IPS-NIHi11 (cell line): ENCODE measurements at regions not wholly inside any gene's neighbourhood (a gene's known extent, or its start where the extent isn't known, plus 50 kb on each side); places are given as distances from the start of the nearest gene placed in this dataset.
"Not testable (repeated sequence)": the region's sequence is repeated elsewhere in the genome, so short reads cannot be mapped to it uniquely, and the experiment has no call there.

ENCODE experiments used
- DNase-seq: peaks from one replicate; pipeline ENCODE4 v3.0.0; 2012; ENCODE audit warnings: mixed read lengths, low spot score

DNA sequence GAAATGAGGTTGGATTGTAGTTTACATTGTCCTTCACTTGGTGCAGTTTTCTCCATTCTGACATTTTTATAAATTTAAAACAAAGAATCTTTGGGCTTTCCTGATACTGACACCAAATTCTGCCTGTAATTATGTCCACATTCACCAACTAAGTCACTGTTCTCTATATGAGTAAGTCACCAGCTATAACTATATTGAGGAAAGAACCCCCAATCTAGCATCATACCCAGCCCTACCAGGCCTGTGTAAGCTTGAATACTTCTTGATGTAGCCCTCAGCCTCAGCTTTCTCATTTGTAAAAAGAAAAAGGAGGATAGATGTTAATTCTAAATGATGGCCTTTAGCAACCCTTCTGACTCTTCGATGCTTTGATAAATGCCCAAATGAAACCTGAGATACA lies 112.7 kb upstream of the FST start:
- DNase-seq = no peak

DNA sequence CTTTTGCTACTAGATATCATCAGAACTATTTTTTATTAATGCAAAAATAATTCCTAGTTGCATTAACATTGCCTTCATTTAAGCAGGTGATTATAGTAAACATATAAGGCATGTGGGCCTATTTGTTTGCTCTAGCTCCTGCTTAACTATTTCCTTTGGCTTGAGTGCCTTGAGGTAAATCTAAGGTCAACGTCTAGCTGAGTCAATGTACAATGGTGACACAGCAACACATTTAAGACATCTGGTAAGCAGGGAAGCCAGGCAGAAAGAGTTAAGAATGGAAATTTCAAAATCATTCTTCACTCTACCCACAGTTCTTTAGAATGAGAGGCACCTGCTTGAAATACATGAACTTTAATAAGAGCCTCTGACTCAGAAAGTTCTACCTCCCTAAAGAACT lies 111.9 kb upstream of the FST start:
- DNase-seq = no peak

GRCh38 chr5:53368966-53369605 lies 111.3 kb upstream of the FST start:
- no peak for DNase-seq

DNA sequence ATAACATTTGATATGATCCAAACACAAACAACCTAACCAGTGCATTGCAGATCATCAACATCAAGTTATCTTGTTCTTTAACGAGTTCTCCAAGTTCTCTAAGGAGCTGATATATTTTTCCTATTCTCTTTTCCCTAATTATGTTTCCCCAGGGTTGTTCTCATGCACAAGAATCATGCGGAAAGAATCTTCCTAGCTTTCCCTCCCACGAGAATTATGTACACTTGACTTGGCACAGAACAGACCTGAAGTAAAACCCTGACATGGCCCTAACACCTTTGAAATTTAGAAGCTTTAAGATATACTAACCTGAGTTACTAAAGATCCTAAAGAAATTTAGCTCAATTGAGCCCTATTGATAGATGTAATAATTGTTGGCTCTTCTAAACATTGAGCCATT lies 110.7 kb upstream of the FST start:
- no peak for DNase-seq

- no peak for DNase-seq
Observed at GRCh38 chr5:53373451-53374158, 106.8 kb upstream of the FST start.

DNA sequence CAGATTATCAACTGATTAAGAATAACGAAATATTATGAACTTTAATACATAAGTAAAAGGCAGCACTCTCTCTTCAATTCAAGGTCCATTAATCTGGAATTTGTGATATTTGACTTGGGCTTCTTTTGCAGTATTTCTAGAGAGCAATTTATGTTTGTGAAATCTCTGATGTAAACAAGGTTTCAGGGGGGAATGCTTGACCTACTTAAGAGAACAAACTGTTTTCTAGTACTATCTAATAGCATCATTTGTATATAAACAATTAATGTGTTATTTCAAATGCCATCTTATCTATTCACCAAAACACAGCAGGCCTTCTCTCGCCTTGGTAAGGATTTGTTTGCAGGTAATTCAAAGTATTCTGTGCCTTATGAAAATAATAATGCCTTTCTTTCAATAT lies 103.6 kb upstream of the FST start:
- DNase-seq = no peak

GRCh38 chr5:53378190-53378589 lies 102.2 kb upstream of the FST start:
- no peak for DNase-seq

DNA sequence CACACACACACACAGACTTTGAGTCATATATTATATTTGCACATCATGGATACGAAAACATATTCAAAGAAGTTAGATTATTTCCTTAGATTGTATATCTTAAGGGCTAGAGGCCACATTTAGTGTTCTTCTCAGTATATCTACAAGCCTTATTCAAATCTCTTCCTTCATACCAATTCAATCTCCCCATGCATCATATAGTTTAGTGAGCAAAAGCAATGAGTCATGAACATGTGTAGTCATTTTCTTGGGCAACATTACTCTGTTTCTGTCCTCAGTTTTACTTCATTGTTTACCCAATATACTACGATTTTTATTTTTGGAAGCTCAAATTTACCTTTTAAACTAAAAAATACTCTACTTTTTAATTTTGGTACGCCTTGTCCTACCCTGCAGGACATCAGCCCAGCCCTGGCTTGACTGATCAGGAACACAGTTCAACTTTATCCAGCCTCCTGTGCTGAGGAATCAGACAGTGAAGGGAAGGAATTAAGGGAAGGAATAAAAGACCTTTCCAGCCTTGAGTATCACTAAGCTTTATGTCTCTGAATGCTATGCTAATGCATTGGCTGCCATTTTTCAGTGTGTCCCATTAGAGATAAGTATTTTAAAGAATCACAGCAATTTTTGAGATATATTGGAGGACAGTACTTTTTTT lies 101.7 kb upstream of the FST start:
- DNase-seq = no peak

GRCh38 chr5:53386341-53386740 lies 94.1 kb upstream of the FST start:
- DNase-seq = no peak

GRCh38 chr5:53389093-53389492 lies 91.3 kb upstream of the FST start:
- no peak for DNase-seq

GRCh38 chr5:53392073-53392472 lies 88.4 kb upstream of the FST start:
- no peak for DNase-seq

GRCh38 chr5:53394808-53395207 lies 85.6 kb upstream of the FST start:
- no peak for DNase-seq

- no peak for DNase-seq
Observed at GRCh38 chr5:53397141-53397757, 83.2 kb upstream of the FST start.

- DNase-seq = no peak
Observed at GRCh38 chr5:53397845-53398244, 82.6 kb upstream of the FST start.

DNA sequence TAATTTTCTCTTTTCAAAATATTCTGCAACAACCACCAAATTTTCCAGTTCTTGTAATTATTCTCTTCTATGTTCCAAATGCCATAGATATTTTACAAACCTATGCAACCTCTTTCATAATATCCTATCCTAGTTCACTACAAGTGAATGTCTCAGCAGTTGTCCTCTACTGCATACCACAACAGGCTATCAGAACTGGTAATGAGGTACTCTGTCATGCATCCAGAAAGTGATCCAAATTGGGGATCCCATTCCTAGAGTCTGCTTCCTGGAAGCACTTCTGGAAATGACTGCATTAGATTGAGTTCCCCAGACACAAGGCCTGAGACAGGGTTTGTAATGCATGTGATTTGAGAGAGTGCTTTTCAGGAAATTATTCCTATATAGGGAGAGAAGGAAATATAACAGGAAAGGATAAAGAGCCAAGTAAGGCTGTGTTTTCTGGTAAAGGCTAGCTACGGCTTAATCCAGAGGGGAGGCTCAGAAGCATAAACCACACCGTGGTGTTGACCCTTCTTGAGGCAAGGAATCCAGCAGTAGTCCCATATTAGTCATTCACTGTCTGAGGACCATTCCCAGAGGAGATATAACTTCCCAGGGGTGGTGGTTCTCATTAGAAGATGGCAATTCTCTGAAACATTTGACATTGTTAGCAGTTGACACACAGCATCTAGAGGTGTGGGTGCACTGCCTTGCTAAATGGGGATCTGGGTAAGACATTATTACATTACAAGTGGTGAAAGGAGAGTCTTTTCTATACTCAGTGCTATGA lies 80.3 kb upstream of the FST start:
- no peak for DNase-seq

DNA sequence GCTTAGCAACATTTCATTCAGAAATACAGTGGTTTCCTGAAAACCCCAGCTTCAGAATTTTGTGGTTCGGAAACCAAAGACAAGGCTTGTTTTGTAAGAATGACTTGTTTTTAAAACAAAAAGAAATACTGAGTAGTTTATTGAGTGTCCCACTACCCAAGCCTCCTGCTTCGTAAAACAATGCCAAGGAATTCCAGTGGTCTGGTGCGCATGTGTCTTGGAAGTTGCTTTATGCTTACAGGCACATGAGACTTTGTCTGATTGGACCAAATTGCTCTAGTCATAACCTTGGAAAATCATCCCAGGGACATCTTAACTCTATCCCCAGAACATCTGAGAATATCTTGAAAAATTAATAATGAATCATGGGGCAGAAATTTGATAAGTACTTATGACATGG lies 77.1 kb upstream of the FST start:
- no peak for DNase-seq

DNA sequence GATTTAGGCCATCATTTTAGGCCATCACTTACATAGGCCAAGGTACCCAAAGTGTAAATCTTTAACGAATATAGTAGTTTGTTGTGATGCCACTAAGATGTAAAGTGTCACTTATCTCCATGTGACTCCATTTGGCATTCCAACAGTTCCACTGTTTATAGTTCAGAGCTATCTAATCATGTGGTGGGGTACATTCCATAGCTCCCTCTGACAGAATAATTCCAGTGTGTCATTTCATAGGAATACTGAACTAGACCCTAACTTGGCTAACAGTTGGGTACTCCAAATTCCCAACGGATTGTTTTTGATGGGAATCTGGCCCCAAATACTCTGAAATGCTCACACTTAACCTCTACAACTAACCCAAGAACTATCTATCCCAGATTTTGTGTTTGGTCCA lies 76.7 kb upstream of the FST start:
- DNase-seq = no peak

GRCh38 chr5:53405396-53405795 lies 75.0 kb upstream of the FST start:
- DNase-seq = no peak

DNA sequence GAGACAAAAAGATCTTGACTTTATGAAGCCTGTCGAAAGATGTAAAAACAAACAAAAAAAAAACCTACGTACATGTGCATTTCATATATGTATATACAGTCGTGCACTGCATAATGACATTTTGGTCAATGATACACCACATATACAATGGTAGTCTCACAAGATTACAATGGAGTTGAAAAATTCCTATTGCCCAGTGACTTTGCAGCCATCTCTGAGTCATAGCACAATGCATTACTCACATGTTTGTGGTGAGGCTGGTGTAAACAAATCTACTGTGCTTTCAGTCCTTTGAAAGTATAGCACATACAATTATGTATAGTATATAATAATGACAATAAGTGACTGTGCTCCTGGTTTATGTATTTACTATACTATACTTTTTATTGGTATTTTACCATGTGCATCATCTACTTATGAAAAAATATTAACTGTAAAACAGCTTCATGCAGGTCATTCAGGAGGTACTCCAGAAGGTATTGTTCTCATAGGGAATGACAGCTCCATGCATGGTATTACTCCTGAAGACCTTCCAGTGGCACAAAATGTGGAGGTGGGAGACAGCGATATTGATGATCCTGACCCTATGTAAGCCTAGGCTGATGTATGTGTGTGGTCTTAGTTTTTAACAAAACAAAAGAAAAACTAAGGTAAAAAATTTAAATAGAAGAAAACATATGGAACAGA lies 73.7 kb upstream of the FST start:
- DNase-seq = no peak

- DNase-seq = no peak
Observed at GRCh38 chr5:53407373-53407772, 73.1 kb upstream of the FST start.

- DNase-seq = no peak
Observed at GRCh38 chr5:53411388-53411787, 69.0 kb upstream of the FST start.

- not testable (repeated sequence) for DNase-seq
Observed at GRCh38 chr5:53412499-53412898, 67.9 kb upstream of the FST start.
